T-helper 1 cell treated with Interleukin-12 subunit alpha and Interleukin-12 subunit beta and Interleukin-4 antibody, amounts not matched to agents 30 μg/mL and 1 μg/mL, for 36 hours (primary cell): ENCODE measurements at regions not wholly inside any gene's neighbourhood (a gene's known extent, or its start where the extent isn't known, plus 50 kb on each side); places are given as distances from the start of the nearest gene placed in this dataset.

ENCODE experiments used
- H3K27ac Mint-ChIP-seq: one replicate; pipeline ENCODE4 v1.8.0; 2021; ENCODE audit warnings: mild to moderate bottlenecking, mixed read lengths
- H3K27me3 Mint-ChIP-seq: one replicate; pipeline ENCODE4 v1.8.0; 2021; ENCODE audit warnings: low read depth, mixed read lengths
- H3K36me3 Mint-ChIP-seq: one replicate; pipeline ENCODE4 v1.8.0; 2021; ENCODE audit warnings: low read depth, mixed read lengths
- H3K4me1 Mint-ChIP-seq: one replicate; pipeline ENCODE4 v1.8.0; 2021; ENCODE audit warnings: low read depth, mixed read lengths
- H3K4me3 Mint-ChIP-seq: one replicate; pipeline ENCODE4 v1.8.0; 2021; ENCODE audit warnings: mild to moderate bottlenecking, moderate library complexity, mixed read lengths
- H3K9me3 Mint-ChIP-seq: one replicate; pipeline ENCODE4 v1.8.0; 2021; ENCODE audit warnings: mixed read lengths

- Mint-ChIP-seq H3K9me3 (peaks cover 11% of the 10 kb centered on the region), H3K4me1 (no peaks in the 10 kb centered on the region), H3K27me3 (no peaks in the 10 kb centered on the region), H3K4me3 (no peak overlapping the region), H3K27ac (no peak overlapping the region), H3K36me3 (no peaks in the 10 kb centered on the region)
These were observed 1169.2 kb upstream of the NXPH2 start for GRCh38 chr2:139949242-139949972.

- Mint-ChIP-seq H3K4me1 (no peaks in the 10 kb centered on the region), H3K27ac (no peak overlapping the region), H3K4me3 (no peak overlapping the region), H3K27me3 (no peaks in the 10 kb centered on the region), H3K9me3 (peaks cover 14% of the 10 kb centered on the region), H3K36me3 (no peaks in the 10 kb centered on the region)
These were observed 1166.5 kb upstream of the NXPH2 start for GRCh38 chr2:139946690-139947089.

- Mint-ChIP-seq H3K4me1 (no peaks in the 10 kb centered on the region), H3K9me3 (peaks cover 9% of the 10 kb centered on the region), H3K27me3 (no peaks in the 10 kb centered on the region), H3K36me3 (no peaks in the 10 kb centered on the region), H3K27ac (no peak overlapping the region), H3K4me3 (no peak overlapping the region)
These were observed 1160.5 kb upstream of the NXPH2 start for GRCh38 chr2:139940686-139941085.

- no peaks in the 10 kb centered on the region for H3K4me1 Mint-ChIP-seq
- no peaks in the 10 kb centered on the region for H3K9me3 Mint-ChIP-seq
- H3K4me3 Mint-ChIP-seq = no peak overlapping the region
- H3K27ac Mint-ChIP-seq = no peak overlapping the region
- no peaks in the 10 kb centered on the region for H3K27me3 Mint-ChIP-seq
- no peaks in the 10 kb centered on the region for H3K36me3 Mint-ChIP-seq
These were observed 1145.7 kb upstream of the NXPH2 start for GRCh38 chr2:139925903-139926302.

GRCh38 chr2:139924070-139924469, 1143.9 kb upstream of the NXPH2 start:
- no peak overlapping the region for H3K27ac Mint-ChIP-seq
- H3K4me1 Mint-ChIP-seq = no peaks in the 10 kb centered on the region
- no peaks in the 10 kb centered on the region for H3K9me3 Mint-ChIP-seq
- H3K4me3 Mint-ChIP-seq = no peak overlapping the region
- no peaks in the 10 kb centered on the region for H3K27me3 Mint-ChIP-seq
- H3K36me3 Mint-ChIP-seq = no peaks in the 10 kb centered on the region

GRCh38 chr2:139918982-139919381, 1138.8 kb upstream of the NXPH2 start:
- no peaks in the 10 kb centered on the region for H3K36me3 Mint-ChIP-seq
- H3K4me3 Mint-ChIP-seq = no peak overlapping the region
- H3K9me3 Mint-ChIP-seq = peaks cover 3% of the 10 kb centered on the region
- H3K27ac Mint-ChIP-seq = no peak overlapping the region
- no peaks in the 10 kb centered on the region for H3K4me1 Mint-ChIP-seq
- no peaks in the 10 kb centered on the region for H3K27me3 Mint-ChIP-seq

- no peak overlapping the region for H3K27ac Mint-ChIP-seq
- H3K27me3 Mint-ChIP-seq = no peaks in the 10 kb centered on the region
- no peak overlapping the region for H3K4me3 Mint-ChIP-seq
- no peaks in the 10 kb centered on the region for H3K4me1 Mint-ChIP-seq
- H3K9me3 Mint-ChIP-seq = peaks cover 3% of the 10 kb centered on the region
- no peaks in the 10 kb centered on the region for H3K36me3 Mint-ChIP-seq
These were observed 1137.6 kb upstream of the NXPH2 start for GRCh38 chr2:139917690-139918384.

- H3K9me3 Mint-ChIP-seq = peaks cover 10% of the 10 kb centered on the region
- no peaks in the 10 kb centered on the region for H3K36me3 Mint-ChIP-seq
- no peaks in the 10 kb centered on the region for H3K4me1 Mint-ChIP-seq
- H3K27ac Mint-ChIP-seq = no peak overlapping the region
- no peaks in the 10 kb centered on the region for H3K27me3 Mint-ChIP-seq
- no peak overlapping the region for H3K4me3 Mint-ChIP-seq
These were observed 1136.6 kb upstream of the NXPH2 start for GRCh38 chr2:139916822-139917221.

GRCh38 chr2:139911160-139911559, 1131.0 kb upstream of the NXPH2 start:
- peaks cover 23% of the 10 kb centered on the region for H3K9me3 Mint-ChIP-seq
- H3K4me1 Mint-ChIP-seq = no peaks in the 10 kb centered on the region
- no peak overlapping the region for H3K4me3 Mint-ChIP-seq
- no peak overlapping the region for H3K27ac Mint-ChIP-seq
- no peaks in the 10 kb centered on the region for H3K36me3 Mint-ChIP-seq
- no peaks in the 10 kb centered on the region for H3K27me3 Mint-ChIP-seq

- no peak overlapping the region for H3K27ac Mint-ChIP-seq
- no peaks in the 10 kb centered on the region for H3K4me1 Mint-ChIP-seq
- H3K27me3 Mint-ChIP-seq = no peaks in the 10 kb centered on the region
- H3K4me3 Mint-ChIP-seq = no peak overlapping the region
- no peaks in the 10 kb centered on the region for H3K36me3 Mint-ChIP-seq
- H3K9me3 Mint-ChIP-seq = peaks cover 23% of the 10 kb centered on the region
These were observed 1128.9 kb upstream of the NXPH2 start for GRCh38 chr2:139909136-139909535.

GRCh38 chr2:139905624-139906023, 1125.4 kb upstream of the NXPH2 start:
- Mint-ChIP-seq H3K36me3 (no peaks in the 10 kb centered on the region), H3K27me3 (no peaks in the 10 kb centered on the region), H3K27ac (no peak overlapping the region), H3K9me3 (peaks cover 16% of the 10 kb centered on the region), H3K4me1 (no peaks in the 10 kb centered on the region), H3K4me3 (no peak overlapping the region)

GRCh38 chr2:139891636-139892035, 1111.4 kb upstream of the NXPH2 start:
- no peak overlapping the region for H3K4me3 Mint-ChIP-seq

GRCh38 chr2:139885921-139886498, 1105.8 kb upstream of the NXPH2 start:
- Mint-ChIP-seq H3K4me3 (no peak overlapping the region), H3K27ac (no peak overlapping the region), H3K36me3 (no peaks in the 10 kb centered on the region), H3K4me1 (no peaks in the 10 kb centered on the region), H3K27me3 (no peaks in the 10 kb centered on the region), H3K9me3 (peaks cover 6% of the 10 kb centered on the region)

More at GRCh38 chr2:139891636-139892035, 1111.4 kb upstream of the NXPH2 start:
- H3K27ac Mint-ChIP-seq = no peak overlapping the region
- H3K9me3 Mint-ChIP-seq = peaks cover 8% of the 10 kb centered on the region
- no peaks in the 10 kb centered on the region for H3K27me3 Mint-ChIP-seq
- H3K4me1 Mint-ChIP-seq = no peaks in the 10 kb centered on the region
- H3K36me3 Mint-ChIP-seq = no peaks in the 10 kb centered on the region

- Mint-ChIP-seq H3K4me1 (no peaks in the 10 kb centered on the region), H3K27me3 (no peaks in the 10 kb centered on the region), H3K4me3 (no peak overlapping the region), H3K27ac (no peak overlapping the region), H3K36me3 (no peaks in the 10 kb centered on the region), H3K9me3 (peaks cover 5% of the 10 kb centered on the region)
These were observed 1096.8 kb upstream of the NXPH2 start for GRCh38 chr2:139876964-139877363.

GRCh38 chr2:139876321-139876720, 1096.1 kb upstream of the NXPH2 start:
- H3K36me3 Mint-ChIP-seq = no peaks in the 10 kb centered on the region
- peaks cover 5% of the 10 kb centered on the region for H3K9me3 Mint-ChIP-seq
- H3K4me1 Mint-ChIP-seq = no peaks in the 10 kb centered on the region
- no peak overlapping the region for H3K4me3 Mint-ChIP-seq
- no peaks in the 10 kb centered on the region for H3K27me3 Mint-ChIP-seq
- no peak overlapping the region for H3K27ac Mint-ChIP-seq
